ENCODE measurements at regions not wholly inside any gene's neighbourhood (a gene's known extent, or its start where the extent isn't known, plus 50 kb on each side); places are given as distances from the start of the nearest gene placed in this dataset.

DNA sequence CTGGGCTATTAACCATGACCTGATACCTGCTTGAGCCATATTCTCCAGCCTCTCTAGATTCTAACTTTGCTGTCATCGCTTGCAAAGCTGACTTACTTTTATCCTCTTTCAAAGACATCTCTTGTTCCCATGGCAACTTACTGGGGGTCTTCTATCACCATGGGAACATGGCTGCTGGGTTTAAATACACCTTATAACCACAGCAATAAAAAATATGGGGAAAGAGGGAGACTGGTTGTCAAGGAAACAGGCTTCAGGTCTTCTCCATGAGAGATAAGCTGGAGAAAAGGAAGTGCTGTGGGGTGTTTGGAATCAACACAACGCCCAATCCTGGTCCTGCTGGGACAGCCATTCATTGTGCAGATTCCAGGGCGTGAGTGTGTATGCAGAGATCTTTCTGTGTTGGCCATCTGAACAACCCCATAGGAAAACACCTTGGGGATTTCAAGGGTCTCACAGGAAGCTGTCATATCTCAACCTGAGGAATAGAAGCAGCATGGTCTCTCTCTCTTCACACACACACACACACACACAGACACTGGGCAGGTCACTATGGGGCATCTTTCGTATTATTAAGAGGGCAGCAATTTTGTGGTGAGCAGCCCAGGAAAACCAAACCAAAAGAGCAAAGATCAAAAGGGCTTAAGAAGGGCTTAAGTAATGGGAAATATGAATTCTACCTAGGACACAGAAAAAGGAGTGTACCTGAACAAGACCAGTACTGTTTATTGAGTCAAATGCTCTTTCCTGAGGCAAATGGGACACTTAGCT, 344.7 kb upstream of the NCAM1 start:
- DNase-seq (ENCODE audit: low read depth), result no peak
- H3K4me3 ChIP-seq (ENCODE audit: control insufficient read depth, low read depth, low read length), result no peak overlapping the region
- no peak for TF ChIP-seq CTCF (conservative IDR thresholded peaks at IDR 0.05; ENCODE audit: control insufficient read depth, insufficient read depth, low read depth, low read length)

- H3K4me3 ChIP-seq (ENCODE audit: control insufficient read depth, low read depth, low read length), result no peak overlapping the region
- no peak for DNase-seq (ENCODE audit: low read depth)
- no peak for TF ChIP-seq CTCF (conservative IDR thresholded peaks at IDR 0.05; ENCODE audit: control insufficient read depth, insufficient read depth, low read depth, low read length)
Observed at GRCh38 chr11:112617098-112617425, 344.2 kb upstream of the NCAM1 start.

DNA sequence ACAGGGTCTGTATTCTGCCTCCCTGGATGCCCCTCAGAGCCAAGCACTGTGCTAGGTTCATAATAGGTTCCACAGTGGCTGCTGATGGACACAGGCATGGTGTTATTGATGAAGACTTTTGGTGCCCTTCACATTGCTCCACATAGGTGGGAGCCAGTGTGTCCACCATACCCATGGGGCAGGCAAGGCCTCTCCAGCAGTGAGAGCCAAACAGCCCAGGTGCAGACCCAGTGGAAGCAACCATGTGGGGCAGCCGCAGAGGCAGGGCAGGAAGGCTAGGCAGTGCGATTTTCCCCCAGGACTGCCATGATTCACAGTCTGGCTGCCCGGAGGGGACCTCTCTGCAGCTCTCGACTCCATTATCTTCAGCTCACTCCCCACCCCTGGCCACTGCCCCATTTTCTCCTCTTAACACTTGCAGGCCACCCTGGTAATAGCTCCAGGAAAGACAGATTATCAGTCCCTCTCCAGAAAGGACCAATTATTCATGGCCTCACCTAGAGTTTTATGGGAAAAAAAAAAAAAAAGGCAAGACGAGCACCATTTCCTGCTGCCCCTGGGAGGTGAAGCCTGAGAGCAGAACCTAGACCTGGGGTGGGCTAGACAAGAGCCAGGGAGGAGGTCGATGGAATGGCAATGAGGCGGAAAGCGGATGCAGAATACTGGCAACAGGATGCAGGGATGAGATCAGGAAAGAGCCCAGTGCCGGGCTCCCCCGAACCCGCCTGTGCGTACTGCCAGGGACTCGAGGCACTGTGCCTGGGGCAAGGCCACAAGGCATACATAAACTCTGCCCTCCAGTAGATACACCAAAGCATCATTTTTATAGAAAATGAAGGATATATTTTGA, 343.0 kb upstream of the NCAM1 start:
- TF ChIP-seq CTCF (conservative IDR thresholded peaks at IDR 0.05; ENCODE audit: control insufficient read depth, insufficient read depth, low read depth, low read length), result no peak
- H3K4me3 ChIP-seq (ENCODE audit: control insufficient read depth, low read depth, low read length), result no peak overlapping the region
- DNase-seq (ENCODE audit: low read depth), result no peak

GRCh38 chr11:112619106-112619505, 342.1 kb upstream of the NCAM1 start:
- no peak for TF ChIP-seq CTCF (conservative IDR thresholded peaks at IDR 0.05; ENCODE audit: control insufficient read depth, insufficient read depth, low read depth, low read length)
- DNase-seq (ENCODE audit: low read depth), result no peak
- no peak overlapping the region for H3K4me3 ChIP-seq (ENCODE audit: control insufficient read depth, low read depth, low read length)

- TF ChIP-seq CTCF (conservative IDR thresholded peaks at IDR 0.05; ENCODE audit: control insufficient read depth, insufficient read depth, low read depth, low read length), result no peak
- DNase-seq (ENCODE audit: low read depth), result no peak
- H3K4me3 ChIP-seq (ENCODE audit: control insufficient read depth, low read depth, low read length), result no peak overlapping the region
Observed at GRCh38 chr11:112620621-112621394, 340.4 kb upstream of the NCAM1 start.

DNA sequence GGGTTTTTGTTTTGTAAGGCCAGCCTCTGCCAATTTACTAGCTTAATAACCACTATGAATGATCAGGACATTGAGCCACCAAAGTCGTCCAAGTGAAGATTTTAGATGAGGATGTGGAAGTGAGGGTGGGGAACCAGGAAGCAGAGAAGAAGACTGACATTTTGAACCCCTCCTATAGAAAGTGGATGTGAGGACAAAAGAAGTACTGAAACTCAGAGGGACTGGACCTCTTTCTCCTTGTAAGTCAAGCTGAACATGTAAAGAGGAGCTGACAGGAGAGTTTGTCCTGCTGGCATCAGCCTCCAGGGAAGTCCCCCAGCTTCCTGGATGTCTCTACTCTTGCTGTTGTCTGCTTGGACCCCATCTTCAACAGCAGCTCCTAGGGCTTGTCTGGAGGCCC, 338.2 kb upstream of the NCAM1 start:
- H3K4me3 ChIP-seq (ENCODE audit: control insufficient read depth, low read depth, low read length), result no peak overlapping the region
- DNase-seq (ENCODE audit: low read depth), result no peak
- no peak for TF ChIP-seq CTCF (conservative IDR thresholded peaks at IDR 0.05; ENCODE audit: control insufficient read depth, insufficient read depth, low read depth, low read length)
